T47D (cell line): ENCODE measurements at regions not wholly inside any gene's neighbourhood (a gene's known extent, or its start where the extent isn't known, plus 50 kb on each side); places are given as distances from the start of the nearest gene placed in this dataset.
"Not testable (repeated sequence)": the region's sequence is repeated elsewhere in the genome, so short reads cannot be mapped to it uniquely, and the experiment has no call there.

ENCODE experiments used
- DNase-seq, 2 experiments: peaks; one replicate each; pipeline versions ENCODE4 v3.0.0 to v3.0.0-alpha.2; 2011 to 2012; ENCODE audit warnings: low read depth in 1 of 2, low spot score in 1 of 2
- JUND ChIP-seq: IDR thresholded peaks from 2 replicates; pipeline ENCODE4 v1.6.1; 2012; ENCODE audit warnings: low read depth
- in situ Hi-C: cut with HindIII; loops from 2 replicates; pipeline ENCODE4 v1.10.0; 2016; ENCODE audit warnings: low sequenced_read_pairs, low pct_unique_long_range_greater_than_20kb

DNA sequence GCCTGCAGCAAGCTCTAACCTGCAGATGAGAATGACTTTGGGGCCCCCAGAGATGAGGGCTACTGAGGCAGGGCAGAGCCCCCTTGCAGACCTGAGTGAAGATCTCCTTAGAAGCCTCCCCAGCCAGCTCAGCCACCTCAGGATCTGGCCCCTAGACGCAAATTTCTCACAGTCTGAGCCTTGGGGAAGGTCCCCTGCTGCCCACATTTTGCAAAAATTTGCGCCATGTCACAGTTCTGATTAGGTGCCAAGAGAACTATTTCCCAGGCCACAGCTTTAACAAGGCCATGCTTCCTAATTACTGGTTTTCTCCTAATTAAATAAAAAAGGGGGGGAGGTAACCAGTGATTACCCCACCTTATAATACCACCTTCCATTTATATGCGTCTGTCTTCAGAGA, 81.0 kb upstream of the HES1 start:
- in situ Hi-C loops: no loop called here
- no peak for DNase-seq
- no peak for TF ChIP-seq JUND

DNA sequence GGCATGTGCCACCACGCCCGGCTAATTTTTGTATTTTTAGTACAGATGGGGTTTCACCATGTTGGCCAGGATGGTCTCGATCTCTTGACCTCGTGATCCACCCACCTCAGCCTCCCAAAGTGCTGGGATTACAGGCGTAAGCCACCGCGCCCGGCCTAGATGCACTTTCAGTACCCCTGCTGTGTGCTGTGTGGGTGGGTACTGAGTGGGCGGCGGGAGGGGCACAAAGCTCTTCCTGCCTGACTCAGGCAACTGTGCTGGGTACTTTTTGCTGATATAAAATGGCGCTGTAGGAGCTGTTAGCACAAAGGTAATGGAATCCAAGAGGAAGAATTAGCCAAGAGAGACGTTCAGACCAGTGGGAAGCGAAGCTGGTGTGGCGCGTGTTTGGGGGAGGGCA, 79.6 kb upstream of the HES1 start:
- DNase-seq, in situ Hi-C loops: not testable (repeated sequence)

DNA sequence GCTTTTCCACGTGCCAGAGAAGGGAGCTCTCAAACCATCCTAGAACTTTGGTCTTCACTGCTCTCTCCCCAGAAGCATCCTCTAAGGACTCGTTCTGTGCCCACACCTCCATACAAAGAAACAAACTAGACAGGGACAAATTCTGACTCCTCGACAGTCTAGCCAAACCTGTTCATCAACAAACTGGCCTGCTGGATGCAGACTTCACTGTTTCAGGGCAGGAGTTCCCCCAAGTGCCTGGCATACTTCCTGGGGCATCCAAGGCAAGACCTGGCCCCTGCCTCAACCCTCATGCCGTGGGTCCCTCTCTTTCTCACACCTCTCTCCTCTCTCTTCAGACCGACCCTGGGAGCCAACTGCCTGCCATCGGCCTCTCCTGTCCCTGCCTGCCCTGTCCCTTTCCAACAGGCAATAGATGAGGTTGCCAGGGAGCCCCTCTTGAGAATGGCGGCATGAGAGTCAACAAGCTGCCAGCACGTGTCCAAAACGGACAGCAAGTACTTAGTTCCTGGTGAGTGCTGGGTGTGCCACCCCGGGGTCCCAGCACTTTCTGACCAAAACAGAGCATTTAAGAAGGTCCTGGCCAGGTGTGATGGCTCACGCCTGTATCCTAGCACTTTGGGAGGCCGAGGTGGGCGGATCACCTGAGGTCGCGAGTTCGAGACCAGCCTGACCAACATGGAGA, 79.1 kb upstream of the HES1 start:
- in situ Hi-C loops: no loop called here
- TF ChIP-seq JUND: no peak
- DNase-seq: peak; percentile 94 to 97

DNA sequence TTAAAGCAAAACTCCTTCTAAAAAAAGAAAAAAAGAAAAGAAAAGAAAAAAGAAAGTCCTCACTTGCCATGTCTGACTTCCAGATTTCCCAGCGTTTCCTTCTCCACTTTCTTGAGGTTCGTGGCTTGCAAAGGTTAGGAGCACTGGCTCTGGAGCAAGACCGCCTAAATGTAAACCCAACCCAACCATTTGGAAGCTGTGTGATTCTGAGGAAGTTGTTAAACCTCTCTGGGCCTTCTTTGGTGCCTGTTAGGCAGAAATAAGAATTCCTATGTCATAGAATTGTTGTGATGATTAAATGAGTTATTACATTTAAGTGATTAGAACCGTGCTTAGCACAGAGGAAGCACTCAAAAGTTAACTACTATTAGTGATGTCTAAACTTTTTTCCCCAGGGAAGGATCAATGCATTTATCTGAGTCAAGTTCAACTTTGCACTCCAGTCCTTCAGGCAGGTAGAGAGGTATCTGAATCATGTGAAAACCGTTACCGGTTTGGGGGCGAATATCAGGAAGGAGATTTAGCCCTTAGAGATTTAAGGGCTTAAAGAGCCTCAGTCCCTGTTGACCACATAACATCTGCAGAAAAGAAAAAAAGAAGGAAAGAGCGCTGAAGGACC, 78.3 kb upstream of the HES1 start:
- in situ Hi-C loops: no loop called here
- no peak for DNase-seq
- no peak for TF ChIP-seq JUND

DNA sequence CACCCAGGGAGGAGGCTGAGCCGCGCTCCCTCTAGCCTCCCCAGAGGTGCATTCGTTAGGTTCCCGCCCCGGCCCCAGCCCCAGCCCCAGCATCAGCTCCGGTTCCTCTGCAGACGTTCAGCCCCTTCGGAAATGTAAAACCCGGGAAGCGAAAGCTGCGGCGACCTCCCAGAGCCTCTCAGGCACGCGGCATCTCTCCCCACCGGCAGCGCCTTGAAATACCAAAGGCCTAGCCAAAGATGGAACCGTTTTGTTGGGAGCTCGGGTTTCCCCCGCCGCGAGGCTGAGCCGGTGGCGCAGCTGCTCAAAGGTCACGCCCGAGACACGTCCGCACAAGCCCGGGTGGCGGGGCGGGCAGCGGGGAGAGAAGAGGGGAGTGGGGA, 77.8 kb upstream of the HES1 start:
- DNase-seq: peak in 1 of 2 experiments; percentile 38
- no peak for TF ChIP-seq JUND
- in situ Hi-C loops: no loop called here

DNA sequence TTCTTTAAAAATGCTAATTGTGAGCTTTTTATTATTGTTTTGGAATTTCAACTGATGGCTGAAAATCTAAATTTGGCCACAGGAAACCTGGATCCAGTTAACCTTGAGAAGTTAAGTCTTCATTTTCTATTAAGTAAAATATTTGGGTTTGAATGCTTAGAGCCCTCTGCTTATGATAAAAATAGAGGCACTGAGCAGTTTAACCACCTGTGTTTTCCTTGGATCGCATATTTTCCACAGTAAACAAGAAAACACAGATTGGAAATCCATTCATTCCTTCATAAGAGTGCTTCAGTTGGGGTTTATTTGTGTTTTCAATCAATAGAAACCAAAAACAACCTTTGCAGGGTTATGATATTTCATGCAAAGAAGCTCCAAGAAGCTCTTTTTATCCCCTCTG, 77.2 kb upstream of the HES1 start:
- DNase-seq: no peak
- no peak for TF ChIP-seq JUND
- in situ Hi-C loops: no loop called here

DNA sequence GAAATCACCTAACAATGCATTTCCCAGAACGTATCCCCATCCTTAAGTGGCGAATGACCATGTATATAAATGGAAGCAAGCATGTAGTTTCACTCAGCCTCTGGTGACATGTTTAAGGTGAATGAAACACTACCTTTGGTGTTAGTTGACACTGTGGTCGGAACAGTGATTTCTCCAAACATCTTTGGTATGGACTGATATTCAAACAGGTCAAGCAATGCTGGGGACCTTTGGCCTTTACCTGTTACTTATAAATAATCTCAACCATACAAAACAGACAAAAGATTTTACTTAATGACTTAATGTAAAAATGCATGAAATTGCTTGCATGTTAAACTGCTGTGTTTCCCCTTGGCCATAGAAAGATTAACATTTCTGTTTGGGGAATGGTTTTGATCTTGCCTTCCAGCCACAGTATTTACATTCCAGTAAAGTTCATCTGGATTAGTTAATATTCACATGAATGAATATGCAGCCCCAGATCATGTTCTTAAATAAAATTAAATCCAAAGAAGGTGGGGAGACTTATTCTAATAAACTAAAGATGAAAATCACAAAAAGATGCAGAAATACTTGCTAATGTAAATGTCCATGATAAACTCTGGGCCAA, 74.4 kb upstream of the HES1 start:
- in situ Hi-C loops: no loop called here
- no peak for DNase-seq
- no peak for TF ChIP-seq JUND

DNA sequence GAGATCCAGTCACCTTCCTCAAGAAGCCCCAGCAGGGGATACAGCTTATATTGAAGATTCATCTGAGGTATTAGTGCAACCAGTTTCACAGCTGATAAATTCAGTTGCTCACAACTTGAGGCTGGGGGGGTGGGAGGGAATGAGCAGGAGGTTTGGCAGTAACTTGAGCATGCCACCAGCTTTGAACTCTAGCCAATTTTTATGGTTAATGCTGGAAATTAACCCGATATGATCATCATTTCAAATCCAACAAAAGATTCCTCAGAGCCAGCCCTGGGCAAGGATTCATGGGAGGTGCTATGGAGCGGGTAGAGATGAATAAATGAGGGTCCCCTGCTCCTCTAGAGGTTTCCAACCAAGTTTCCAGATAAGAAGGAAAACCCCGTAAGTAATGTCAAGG, 73.1 kb upstream of the HES1 start:
- TF ChIP-seq JUND: no peak
- in situ Hi-C loops: no loop called here
- no peak for DNase-seq

DNA sequence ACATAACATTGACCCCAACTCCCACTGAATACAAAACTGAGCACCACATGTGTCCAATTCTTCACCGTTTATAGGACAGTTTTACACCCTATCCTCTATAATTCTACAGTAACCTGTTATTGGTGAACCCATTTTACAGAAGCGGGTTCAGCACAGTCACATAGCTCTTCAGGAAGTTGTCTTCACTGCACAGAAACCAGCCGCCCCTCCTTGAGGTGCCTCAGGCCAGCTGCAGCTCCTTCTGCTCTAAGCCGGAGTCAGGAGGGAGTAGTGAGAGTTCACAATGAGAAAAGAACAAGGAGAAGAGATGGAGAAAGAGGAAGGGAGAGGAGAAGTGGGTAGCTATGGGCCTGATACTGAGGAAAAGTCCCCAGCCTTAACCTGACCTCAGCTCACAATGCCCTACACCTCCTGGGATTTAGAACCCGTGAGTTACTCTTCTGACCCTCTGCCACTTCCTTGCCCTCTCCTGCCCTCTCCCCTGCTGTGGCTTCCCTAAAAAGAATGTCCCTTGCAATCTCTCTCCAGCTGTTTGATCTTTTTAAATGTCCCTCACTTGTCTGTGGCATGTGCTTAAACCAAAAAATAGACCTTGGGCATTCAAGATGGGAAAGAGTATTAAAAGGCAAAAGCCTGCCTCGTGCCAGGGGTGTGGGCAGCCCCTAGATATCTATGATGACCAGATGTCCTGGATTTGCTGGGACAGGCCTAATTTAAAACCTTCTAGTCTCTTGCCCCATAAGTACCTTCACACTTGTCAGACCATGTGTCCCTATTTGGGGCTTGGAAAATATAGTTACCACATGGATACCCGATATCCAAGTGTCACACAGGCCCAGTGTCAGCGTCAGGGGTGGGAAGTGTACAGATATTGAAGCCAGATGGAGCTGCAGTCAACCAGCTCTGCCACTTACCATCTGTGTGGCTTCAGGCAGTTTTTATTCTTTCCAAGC, 71.3 kb upstream of the HES1 start:
- no peak for DNase-seq
- no peak for TF ChIP-seq JUND
- in situ Hi-C loops: no loop called here

DNA sequence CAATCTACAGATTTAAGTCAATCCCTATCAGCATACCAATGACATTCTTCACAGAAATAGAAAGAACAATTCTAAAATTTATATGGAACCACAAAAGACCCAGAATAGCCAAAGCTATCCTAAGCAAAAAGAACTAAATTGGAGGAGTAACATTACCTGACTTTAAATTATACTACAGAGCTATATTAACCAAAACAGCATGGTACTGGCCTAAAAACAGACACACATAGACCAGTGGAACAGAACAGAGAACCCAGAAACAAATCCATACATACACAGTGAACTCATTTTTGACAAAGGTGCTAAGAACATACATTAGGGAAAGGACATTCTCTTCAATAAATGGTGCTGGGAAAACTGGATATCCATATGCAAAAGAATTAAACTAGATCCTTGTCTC, 68.6 kb upstream of the HES1 start:
- in situ Hi-C loops, DNase-seq: not testable (repeated sequence)

DNA sequence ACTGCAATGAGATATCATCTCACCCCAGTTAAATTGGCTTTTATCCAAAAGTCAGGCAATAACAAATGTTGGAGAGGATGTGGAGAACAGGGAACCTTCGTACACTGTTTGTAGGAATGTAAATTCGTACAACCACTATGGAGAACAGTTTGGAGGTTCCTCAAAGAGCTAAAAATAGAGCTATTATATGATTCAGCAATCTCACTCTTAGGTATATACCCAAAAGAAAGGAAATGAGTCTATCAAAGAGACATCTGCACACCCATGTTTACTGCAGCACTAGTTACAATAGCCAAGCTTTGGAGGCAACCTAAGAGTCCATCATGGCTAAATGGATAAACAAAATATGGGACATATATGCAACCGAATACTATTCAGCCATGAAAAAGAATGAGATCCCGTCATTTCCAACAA, 68.0 kb upstream of the HES1 start:
- no peak for TF ChIP-seq JUND
- in situ Hi-C loops: no loop called here
- DNase-seq: no peak

DNA sequence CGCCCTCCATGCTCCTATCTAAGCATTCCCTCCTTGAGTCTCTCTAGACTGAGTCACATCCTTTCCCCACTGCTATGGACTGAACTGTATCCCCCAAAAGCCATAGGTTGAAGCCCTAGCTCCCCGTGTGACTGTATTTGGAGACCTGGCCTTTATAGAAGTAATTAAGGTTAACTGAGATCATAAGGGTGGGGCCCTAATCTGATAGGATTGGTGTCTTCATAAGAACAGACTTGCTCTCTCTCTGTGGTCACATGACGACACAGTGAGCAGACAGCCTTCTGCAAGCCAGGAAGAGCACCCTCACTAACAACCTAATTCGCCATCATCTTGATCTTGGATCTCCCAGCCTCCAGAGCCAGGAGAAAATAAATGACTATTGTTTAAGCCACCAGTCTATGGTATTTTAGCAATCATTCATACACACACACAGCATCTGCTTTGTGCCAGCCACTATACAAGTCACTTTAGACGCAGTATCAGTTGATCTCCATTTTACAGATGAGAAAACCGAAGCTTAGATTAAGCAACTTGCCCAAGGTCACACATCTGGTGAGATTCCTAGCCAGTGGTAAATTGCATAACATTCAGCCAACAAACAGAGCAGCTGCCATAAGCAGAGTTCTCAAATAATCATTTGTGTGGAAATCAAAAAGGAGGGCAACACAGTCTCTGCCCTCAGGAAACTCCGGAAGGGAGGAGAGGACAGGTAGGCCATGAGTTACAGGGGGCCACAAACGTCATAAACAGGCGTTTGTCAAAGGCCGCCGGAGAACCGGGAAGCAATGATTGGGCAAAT, 66.3 kb upstream of the HES1 start:
- in situ Hi-C loops: no loop called here
- DNase-seq: peak in 1 of 2 experiments; percentile 58
- no peak for TF ChIP-seq JUND
